ENCODE measurements at regions not wholly inside any gene's neighbourhood (a gene's known extent, or its start where the extent isn't known, plus 50 kb on each side); places are given as distances from the start of the nearest gene placed in this dataset.

- Histone ChIP-seq H3K4me3 (ENCODE audit: low read length) (no peak overlapping the region), H3K27ac (ENCODE audit: low read depth, low read length) (no peak overlapping the region), H3K27me3 (ENCODE audit: control insufficient read depth, low read length) (no peaks in the 10 kb centered on the region), H3K36me3 (ENCODE audit: control insufficient read depth, low read length) (no peaks in the 10 kb centered on the region), H3F3A (ENCODE audit: control insufficient read depth, insufficient read depth) (no peaks in the 10 kb centered on the region), H3K9me2 (replicated peaks; ENCODE audit: control insufficient read depth, low read length) (no peaks in the 10 kb centered on the region), H4K20me1 (ENCODE audit: control insufficient read depth, insufficient read depth, low read depth, low read length) (no peaks in the 10 kb centered on the region), H3K4me1 (ENCODE audit: control insufficient read depth, low read length) (no peaks in the 10 kb centered on the region), H3K79me2 (ENCODE audit: control insufficient read depth, low read length) (no peaks in the 10 kb centered on the region), H3K4me2 (ENCODE audit: low read length) (no peak overlapping the region), H3K9me3 (ENCODE audit: control insufficient read depth, insufficient read depth, low read length) (no peaks in the 10 kb centered on the region)
- TF ChIP-seq CTCF (IDR thresholded peaks at IDR 0.05; ENCODE audit: low read depth, low read length, poor library complexity, severe bottlenecking) (no peak), EZH2phosphoT487 (IDR thresholded peaks at IDR 0.05; ENCODE audit: borderline replicate concordance, low read length) (no peak)
These were observed 151.5 kb downstream of the C9orf50 start for GRCh38 chr9:129469188-129469987.

GRCh38 chr9:129467739-129468666, 152.9 kb downstream of the C9orf50 start:
- TF ChIP-seq CTCF (IDR thresholded peaks at IDR 0.05; ENCODE audit: low read depth, low read length, poor library complexity, severe bottlenecking) = no peak
- TF ChIP-seq EZH2phosphoT487 (IDR thresholded peaks at IDR 0.05; ENCODE audit: borderline replicate concordance, low read length) = no peak
- no peaks in the 10 kb centered on the region for H3K9me3 ChIP-seq (ENCODE audit: control insufficient read depth, insufficient read depth, low read length)
- H3K4me1 ChIP-seq (ENCODE audit: control insufficient read depth, low read length) = no peaks in the 10 kb centered on the region
- no peaks in the 10 kb centered on the region for H3F3A ChIP-seq (ENCODE audit: control insufficient read depth, insufficient read depth)
- no peak overlapping the region for H3K27ac ChIP-seq (ENCODE audit: low read depth, low read length)
- no peaks in the 10 kb centered on the region for H3K79me2 ChIP-seq (ENCODE audit: control insufficient read depth, low read length)
- H3K9me2 ChIP-seq (replicated peaks; ENCODE audit: control insufficient read depth, low read length) = no peaks in the 10 kb centered on the region
- no peak overlapping the region for H3K4me3 ChIP-seq (ENCODE audit: low read length)
- H3K4me2 ChIP-seq (ENCODE audit: low read length) = no peak overlapping the region
- H3K27me3 ChIP-seq (ENCODE audit: control insufficient read depth, low read length) = no peaks in the 10 kb centered on the region
- H4K20me1 ChIP-seq (ENCODE audit: control insufficient read depth, insufficient read depth, low read depth, low read length) = no peaks in the 10 kb centered on the region
- H3K36me3 ChIP-seq (ENCODE audit: control insufficient read depth, low read length) = no peaks in the 10 kb centered on the region

- Histone ChIP-seq H4K20me1 (ENCODE audit: control insufficient read depth, insufficient read depth, low read depth, low read length) (no peaks in the 10 kb centered on the region), H3K36me3 (ENCODE audit: control insufficient read depth, low read length) (no peaks in the 10 kb centered on the region), H3K4me3 (ENCODE audit: low read length) (no peak overlapping the region), H3F3A (ENCODE audit: control insufficient read depth, insufficient read depth) (no peaks in the 10 kb centered on the region), H3K9me2 (replicated peaks; ENCODE audit: control insufficient read depth, low read length) (no peaks in the 10 kb centered on the region), H3K9me3 (ENCODE audit: control insufficient read depth, insufficient read depth, low read length) (no peaks in the 10 kb centered on the region), H3K4me2 (ENCODE audit: low read length) (no peak overlapping the region), H3K27me3 (ENCODE audit: control insufficient read depth, low read length) (no peaks in the 10 kb centered on the region), H3K4me1 (ENCODE audit: control insufficient read depth, low read length) (no peaks in the 10 kb centered on the region), H3K27ac (ENCODE audit: low read depth, low read length) (no peak overlapping the region), H3K79me2 (ENCODE audit: control insufficient read depth, low read length) (no peaks in the 10 kb centered on the region)
- TF ChIP-seq EZH2phosphoT487 (IDR thresholded peaks at IDR 0.05; ENCODE audit: borderline replicate concordance, low read length) = no peak
- TF ChIP-seq CTCF (IDR thresholded peaks at IDR 0.05; ENCODE audit: low read depth, low read length, poor library complexity, severe bottlenecking) = no peak
These were observed 153.8 kb downstream of the C9orf50 start for GRCh38 chr9:129467004-129467588.

All from DOHH2 (cell line).